Peyer's patch (tissue), 4 donors: ENCODE measurements at regions not wholly inside any gene's neighbourhood (a gene's known extent, or its start where the extent isn't known, plus 50 kb on each side); places are given as distances from the start of the nearest gene placed in this dataset.
A peak's percentile ranks its signal among the peaks of the same experiment; 100 is the strongest.

Source experiments
- DNase-seq, 3 donors: peaks; one replicate each; pipeline ENCODE4 v3.0.0-alpha.2; 2017 to 2019
- H3K27ac ChIP-seq, 4 donors: fragments of 200-600 bp; sonication (generic); one replicate each; pipeline ENCODE4 v1.5.1; 2016 to 2019
- H3K27me3 ChIP-seq, 2 donors: fragments of 200-600 bp; sonication (generic); one replicate each; pipeline ENCODE4 v1.5.1; 2019
- H3K36me3 ChIP-seq, 3 donors: fragments of 200-600 bp; sonication (generic); one replicate each; pipeline ENCODE4 v1.5.1; 2016 to 2019
- H3K4me1 ChIP-seq, 4 donors: fragments of 200-600 bp; sonication (generic); one replicate each; pipeline ENCODE4 v1.5.1; 2016 to 2019
- H3K4me3 ChIP-seq, 4 donors: fragments of 200-600 bp; sonication (generic); 1 replicate in 3 of 4; 2 replicates in 1 of 4; pipeline ENCODE4 v1.5.1; 2016 to 2019; ENCODE audit warnings: mild to moderate bottlenecking in 1 of 4
- H3K9me3 ChIP-seq, 4 donors: fragments of 200-600 bp; sonication (generic); one replicate each; pipeline ENCODE4 v1.5.1; 2016 to 2019; ENCODE audit warnings: mild to moderate bottlenecking in 1 of 4
- CTCF ChIP-seq, 6 experiments: fragments of 450-650 bp in 4 of 6; fragments of 200-600 bp in 2 of 6; sonication (generic) in 1 of 6; IDR thresholded peaks; one replicate each; pipeline ENCODE4 v1.5.1; 2017 to 2019; ENCODE audit warnings: antibody characterized with exemption in 6 of 6, mild to moderate bottlenecking in 3 of 6, moderate library complexity in 1 of 6
- POLR2A ChIP-seq, 2 donors: fragments of 450-650 bp; IDR thresholded peaks; one replicate each; pipeline ENCODE4 v1.5.1; 2017; ENCODE audit warnings: antibody characterized with exemption in 2 of 2, mild to moderate bottlenecking in 2 of 2, moderate library complexity in 2 of 2

- H3K9me3 ChIP-seq, result no peaks in the 10 kb centered on the region
- H3K36me3 ChIP-seq, result no peaks in the 10 kb centered on the region
- H3K4me3 ChIP-seq, result no peak overlapping the region
- H3K4me1 ChIP-seq, result no peaks in the 10 kb centered on the region
- H3K27me3 ChIP-seq, result no peaks in the 10 kb centered on the region
- TF ChIP-seq POLR2A (IDR thresholded peaks at IDR 0.05), result no peak
- no peak for TF ChIP-seq CTCF (IDR thresholded peaks at IDR 0.05)
- no peak overlapping the region for H3K27ac ChIP-seq
- no peak for DNase-seq
These were observed 135.9 kb upstream of the THUMPD2 start for GRCh38 chr2:39914949-39915348.

GRCh38 chr2:39913648-39914461 is 134.8 kb upstream of the THUMPD2 start:
- H3K4me3 ChIP-seq, result no peak overlapping the region
- H3K27me3 ChIP-seq, result no peaks in the 10 kb centered on the region
- no peaks in the 10 kb centered on the region for H3K36me3 ChIP-seq
- no peak for DNase-seq
- no peak overlapping the region for H3K27ac ChIP-seq
- no peaks in the 10 kb centered on the region for H3K9me3 ChIP-seq
- no peaks in the 10 kb centered on the region for H3K4me1 ChIP-seq
- TF ChIP-seq CTCF (IDR thresholded peaks at IDR 0.05) (peak; percentile 12 to 85 (median 66)), POLR2A (IDR thresholded peaks at IDR 0.05) (no peak)

- Histone ChIP-seq H3K27ac (no peak overlapping the region), H3K4me1 (no peaks in the 10 kb centered on the region), H3K36me3 (no peaks in the 10 kb centered on the region), H3K27me3 (no peaks in the 10 kb centered on the region), H3K9me3 (no peaks in the 10 kb centered on the region), H3K4me3 (no peak overlapping the region)
- no peak for DNase-seq
- TF ChIP-seq POLR2A (IDR thresholded peaks at IDR 0.05) (no peak), CTCF (IDR thresholded peaks at IDR 0.05) (no peak)
These were observed 123.0 kb upstream of the THUMPD2 start for GRCh38 chr2:39902103-39902502.

GRCh38 chr2:39898934-39899333 is 119.9 kb upstream of the THUMPD2 start:
- no peak overlapping the region for H3K4me3 ChIP-seq
- H3K9me3 ChIP-seq, result no peaks in the 10 kb centered on the region
- no peak overlapping the region for H3K27ac ChIP-seq
- no peak for TF ChIP-seq CTCF (IDR thresholded peaks at IDR 0.05)
- no peak for TF ChIP-seq POLR2A (IDR thresholded peaks at IDR 0.05)
- no peak for DNase-seq
- no peaks in the 10 kb centered on the region for H3K27me3 ChIP-seq
- H3K4me1 ChIP-seq, result no peaks in the 10 kb centered on the region
- no peaks in the 10 kb centered on the region for H3K36me3 ChIP-seq

GRCh38 chr2:39897273-39897672 is 118.2 kb upstream of the THUMPD2 start:
- H3K27ac ChIP-seq, result no peak overlapping the region
- TF ChIP-seq CTCF (IDR thresholded peaks at IDR 0.05), result no peak
- no peak for TF ChIP-seq POLR2A (IDR thresholded peaks at IDR 0.05)
- no peaks in the 10 kb centered on the region for H3K27me3 ChIP-seq

More at GRCh38 chr2:39897273-39897672, 118.2 kb upstream of the THUMPD2 start:
- no peaks in the 10 kb centered on the region for H3K4me1 ChIP-seq
- H3K4me3 ChIP-seq, result no peak overlapping the region
- no peaks in the 10 kb centered on the region for H3K9me3 ChIP-seq
- no peaks in the 10 kb centered on the region for H3K36me3 ChIP-seq
- no peak for DNase-seq
